K562 (cell line): ENCODE measurements at regions not wholly inside any gene's neighbourhood (a gene's known extent, or its start where the extent isn't known, plus 50 kb on each side); places are given as distances from the start of the nearest gene placed in this dataset.

Source experiments
- ATAC-seq: fragments of 200-7000 bp; cut with Tn5 transposase; 3 replicates; pipeline ENCODE4 v1.9.1; 2020; ENCODE audit warnings: moderate library complexity
- BruUV-seq: library from RNA; stranded (reverse); fragments of 400-500 nt; replicated peaks from 2 replicates; lab custom pipeline; 2021; lab: Mats Ljungman, UMichigan
- CTCF ChIA-PET: fragments of 300-600 bp; formaldehyde crosslinking; extraction: SDS; loops from one replicate; lab custom pipeline; 2021; ENCODE audit warnings: low intra/inter-chr PET ratio; lab: Yijun Ruan, JAX
- POLR2A ChIA-PET: fragments of 300-600, 350-650 bp; sonication (Branson Sonifier 250); formaldehyde crosslinking; extraction: SDS; loops from one replicate; lab custom pipeline; 2021; ENCODE audit warnings: antibody characterized with exemption, inconsistent platforms; lab: Yijun Ruan, JAX
- DNase-seq, 4 experiments: peaks; one replicate each; pipeline versions ENCODE4 v3.0.0 to v3.0.0-alpha.2; 2011 to 2018; ENCODE audit warnings: low spot score in 3 of 4, mixed read lengths in 3 of 4; ENCODE audit errors: extremely low read depth in 1 of 4
- FAIRE-seq: peaks from 2 replicates; lab custom pipeline; 2011; peaks lifted over from hg19 to GRCh38; lab: Jason Lieb, UNC
- H2AFZ ChIP-seq: 2 replicates; pipeline ENCODE4 v1.6.0; 2011; ENCODE audit warnings: low read depth, low read length, control low read depth, inconsistent platforms
- H3K27ac ChIP-seq: fragments of 200-600 bp; 3 replicates; pipeline ENCODE4 v1.8.0; 2011; ENCODE audit warnings: low read depth, mild to moderate bottlenecking, control low read depth, inconsistent platforms, low read length, moderate library complexity, mixed read lengths; ENCODE audit errors: extremely low read depth
- H3K27me3 ChIP-seq, 2 experiments: fragments of 300-600 bp in 1 of 2; 2 replicates in 1 of 2; 3 replicates in 1 of 2; pipeline versions ENCODE4 v1.6.0 to v1.8.0; 2011; ENCODE audit warnings: inconsistent platforms in 2 of 2, low read length in 2 of 2, mild to moderate bottlenecking in 1 of 2, mixed read lengths in 1 of 2, moderate library complexity in 1 of 2; ENCODE audit not compliant: control insufficient read depth in 2 of 2, insufficient read depth in 2 of 2
- H3K36me3 ChIP-seq: fragments of 300-600 bp; 3 replicates; pipeline ENCODE4 v1.8.0; 2011; ENCODE audit warnings: mild to moderate bottlenecking, low read length, inconsistent platforms; ENCODE audit not compliant: control insufficient read depth, insufficient read depth
- H3K4me1 ChIP-seq, 2 experiments: fragments of 200-600 bp in 1 of 2; replicated peaks in 1 of 2; 2 replicates in 1 of 2; 3 replicates in 1 of 2; pipeline versions ENCODE4 v1.5.1 to v1.8.0; 2011; ENCODE audit warnings: inconsistent platforms in 2 of 2, low read length in 2 of 2, mild to moderate bottlenecking in 1 of 2, mixed read lengths in 1 of 2, moderate library complexity in 1 of 2; ENCODE audit not compliant: control insufficient read depth in 2 of 2, insufficient read depth in 2 of 2
- H3K4me2 ChIP-seq: 2 replicates; pipeline ENCODE4 v1.6.1; 2011; ENCODE audit warnings: low read length, control low read depth, inconsistent platforms, mixed read lengths; ENCODE audit not compliant: insufficient read depth
- H3K4me3 ChIP-seq: fragments of 200-600 bp; sonication (generic), shearing (Covaris generic); 2 replicates; pipeline ENCODE4 v1.5.1; 2016; ENCODE audit warnings: control low read depth, inconsistent platforms
- H3K79me2 ChIP-seq: fragments of 200-600 bp; 3 replicates; pipeline ENCODE4 v1.8.0; 2011; ENCODE audit warnings: low read length, inconsistent platforms; ENCODE audit not compliant: control insufficient read depth, insufficient read depth
- H3K9ac ChIP-seq, 2 experiments: 2 replicates each; pipeline versions ENCODE4 v1.6.0 to v1.6.1; 2011; ENCODE audit warnings: low read depth in 2 of 2, low read length in 2 of 2, control low read depth in 1 of 2, inconsistent platforms in 1 of 2, mild to moderate bottlenecking in 1 of 2, mixed read lengths in 1 of 2; ENCODE audit not compliant: insufficient read depth in 1 of 2
- H3K9me1 ChIP-seq: one replicate; pipeline ENCODE4 v1.6.0; 2011; ENCODE audit warnings: inconsistent platforms, mild to moderate bottlenecking, low read length, moderate library complexity; ENCODE audit not compliant: control insufficient read depth, insufficient read depth
- H3K9me3 ChIP-seq: replicated peaks from 2 replicates; pipeline ENCODE4 v1.5.1; 2011; ENCODE audit warnings: low read depth, low read length, inconsistent platforms; ENCODE audit not compliant: control insufficient read depth, insufficient read depth
- H4K20me1 ChIP-seq: replicated peaks from 2 replicates; pipeline ENCODE4 v1.6.1; 2011; ENCODE audit warnings: low read length, inconsistent platforms, mixed read lengths; ENCODE audit not compliant: control insufficient read depth, insufficient read depth
- ARID1B ChIP-seq: fragments of 450-650 bp; IDR thresholded peaks from 2 replicates; pipeline ENCODE4 v1.6.1; 2016; ENCODE audit warnings: antibody characterized with exemption, mild to moderate bottlenecking, inconsistent platforms
- BACH1 ChIP-seq: fragments of 200-800 bp; sonication (Bioruptor generic); IDR thresholded peaks from 2 replicates; pipeline ENCODE4 v1.6.1; 2016; ENCODE audit warnings: missing genetic modification characterization, missing compliant biosample characterization
- CBFA2T3 ChIP-seq: fragments of 450-650 bp; IDR thresholded peaks from 2 replicates; pipeline ENCODE4 v1.6.1; 2017
- DPF2 ChIP-seq: fragments of 450-650 bp; IDR thresholded peaks from 2 replicates; pipeline ENCODE4 v1.6.1; 2016
- FOXK1 ChIP-seq: sonication (generic); formaldehyde crosslinking; IDR thresholded peaks from 2 replicates; pipeline ENCODE4 v1.8.0; 2022; ENCODE audit warnings: missing genetic modification reagents, mild to moderate bottlenecking, borderline replicate concordance
- HNRNPUL1 ChIP-seq: fragments of 200-400 bp; formaldehyde crosslinking; IDR thresholded peaks from 2 replicates; pipeline ENCODE4 v1.6.1; 2017; ENCODE audit warnings: low read length
- JUND ChIP-seq, 2 experiments: IDR thresholded peaks; 2 replicates in 1 of 2; 3 replicates in 1 of 2; pipeline ENCODE4 v1.6.1; 2011; ENCODE audit warnings: borderline replicate concordance in 2 of 2, low read depth in 2 of 2, low read length in 2 of 2, improper control_type of control experiment in 1 of 2, missing biosample characterization in 1 of 2, missing genetic modification characterization in 1 of 2, missing genetic modification reagents in 1 of 2
- NR2C1 ChIP-seq, 2 experiments: fragments of 450-650 bp; IDR thresholded peaks; 2 replicates each; pipeline ENCODE4 v1.6.1; 2017; ENCODE audit warnings: mild to moderate bottlenecking in 2 of 2, antibody characterized with exemption in 1 of 2, inconsistent platforms in 1 of 2, missing compliant biosample characterization in 1 of 2, missing genetic modification characterization in 1 of 2
- RHOXF2B ChIP-seq: fragments of 250-450 bp; sonication (Bioruptor Pico); conservative IDR thresholded peaks from 2 replicates; pipeline ENCODE4 v1.5.1; 2021
- SMARCA4 ChIP-seq: fragments of 450-650 bp; IDR thresholded peaks from 2 replicates; pipeline ENCODE4 v1.6.1; 2016
- STAG1 ChIP-seq: sonication (generic); formaldehyde crosslinking; IDR thresholded peaks from 2 replicates; pipeline ENCODE4 v1.5.0; 2020; ENCODE audit warnings: missing genetic modification reagents, borderline replicate concordance
- TAL1 ChIP-seq: fragments of 450-650 bp; IDR thresholded peaks from 2 replicates; pipeline ENCODE4 v1.6.1; 2016; ENCODE audit warnings: mild to moderate bottlenecking
- TCF3 ChIP-seq: sonication (generic); formaldehyde crosslinking; IDR thresholded peaks from 2 replicates; pipeline ENCODE4 v1.4.0; 2020; ENCODE audit warnings: mild to moderate bottlenecking, missing genetic modification reagents
- ZNF583 ChIP-seq: fragments of 250-450 bp; sonication (Bioruptor Pico); IDR thresholded peaks from 2 replicates; pipeline ENCODE4 v1.4.0; 2020
- ZNF589 ChIP-seq: fragments of 200-800 bp; sonication (Bioruptor generic); IDR thresholded peaks from 2 replicates; pipeline ENCODE4 v1.6.1; 2016; ENCODE audit warnings: low read depth, missing genetic modification characterization, missing compliant biosample characterization
- WGBS: fragments of 100-300 bp; shearing (Covaris generic); methylation state at CpG from one replicate; pipeline ENCODE4 v1.1.6; 2016; ENCODE audit warnings: low coverage, mixed read lengths; ENCODE audit not compliant: insufficient coverage; ENCODE audit errors: missing lambda C conversion rate; 5-methylcytosine and 5-hydroxymethylcytosine counted together
- in situ Hi-C: fragments of 300-500 bp; cut with MboI; formaldehyde crosslinking; loops from 4 replicates; pipeline ENCODE4 v1.15.0; 2018; ENCODE audit warnings: inconsistent platforms, mixed read lengths
- intact Hi-C: fragments of 100-400 bp; cut with micrococcal nuclease; formaldehyde crosslinking; loops from 2 replicates; pipeline ENCODE4 v1.14.2; 2022
- TF ChIP-seq, protein P1 (sequence below): fragments of 200-800 bp; sonication (Bioruptor generic); IDR thresholded peaks from 2 replicates; pipeline ENCODE4 v1.6.1; 2017; ENCODE audit warnings: missing genetic modification characterization, missing compliant biosample characterization

DNA sequence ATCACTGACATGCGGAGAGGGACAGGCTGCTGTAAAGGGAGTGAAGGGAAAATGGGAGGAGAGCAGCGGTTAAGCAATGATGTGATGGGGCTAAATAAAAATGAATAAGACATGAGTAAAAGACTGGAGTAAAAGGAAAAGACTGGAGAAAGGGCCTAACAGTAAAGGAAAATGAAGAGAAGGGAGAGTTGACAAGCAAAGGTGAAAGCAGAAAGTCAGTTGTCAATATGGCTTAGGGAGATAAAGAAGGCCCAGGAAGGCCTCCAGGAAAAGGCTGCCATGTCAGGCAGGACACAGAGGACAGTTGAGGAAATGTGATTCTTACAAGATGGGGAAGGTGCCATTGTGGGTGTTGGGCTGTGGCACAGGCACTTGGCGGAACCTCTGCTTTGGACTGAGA, 98.9 kb upstream of the AMZ2 start:
- POLR2A ChIA-PET, result interaction anchor here (0.6 kb wide), 1 partner anchor 27 kb away, joined by 3 read pairs; no protein-coding TSS in a partner anchor
- no peaks in the 10 kb centered on the region for H3K9me3 ChIP-seq
- WGBS, result 55% methylated on average over 3 of the region's 3 CpGs
- 0 out of 2 replicates have a peak, but pooled peaks have one; percentile 18 for TF ChIP-seq CBFA2T3
- TF ChIP-seq TAL1, result peak; percentile 40; the same call in 1 of the 2 replicates
- TF ChIP-seq TCF3 (CRISPR knock-in tag), result peak; percentile 17; the same call in 1 of the 2 replicates
- 0 out of 2 replicates have a peak, but pooled peaks have one; percentile 19 for TF ChIP-seq SMARCA4
- TF ChIP-seq STAG1, result no peak
- no peak for TF ChIP-seq RHOXF2B (CRISPR knock-in tag)
- peak; percentile 53; the same call in 1 of the 2 replicates for TF ChIP-seq ARID1B
- no peaks in the 10 kb centered on the region for H3K27me3 ChIP-seq
- no peak overlapping the region for H3K9ac ChIP-seq
- H3K4me1 ChIP-seq, result peaks cover 8 to 12% of the 10 kb centered on the region in 2 experiments; a peak in 4 of 5 replicates
- no peak overlapping the region for H3K4me2 ChIP-seq
- H2AFZ ChIP-seq, result peak overlapping the region; percentile 63
- H3K79me2 ChIP-seq, result no peaks in the 10 kb centered on the region
- H4K20me1 ChIP-seq, result no peaks in the 10 kb centered on the region
- FAIRE-seq (no peak), ATAC-seq (no peak), DNase-seq (peak in 1 of 4 experiments; percentile 14)
- intact Hi-C loops (no loop called here), in situ Hi-C loops (no loop called here)
- BruUV-seq, result no TSS peak
- CTCF ChIA-PET, result no interaction called here
- H3K27ac ChIP-seq, result no peak overlapping the region
- H3K36me3 ChIP-seq, result no peaks in the 10 kb centered on the region
- no peak overlapping the region for H3K4me3 ChIP-seq
- no peaks in the 10 kb centered on the region for H3K9me1 ChIP-seq

DNA sequence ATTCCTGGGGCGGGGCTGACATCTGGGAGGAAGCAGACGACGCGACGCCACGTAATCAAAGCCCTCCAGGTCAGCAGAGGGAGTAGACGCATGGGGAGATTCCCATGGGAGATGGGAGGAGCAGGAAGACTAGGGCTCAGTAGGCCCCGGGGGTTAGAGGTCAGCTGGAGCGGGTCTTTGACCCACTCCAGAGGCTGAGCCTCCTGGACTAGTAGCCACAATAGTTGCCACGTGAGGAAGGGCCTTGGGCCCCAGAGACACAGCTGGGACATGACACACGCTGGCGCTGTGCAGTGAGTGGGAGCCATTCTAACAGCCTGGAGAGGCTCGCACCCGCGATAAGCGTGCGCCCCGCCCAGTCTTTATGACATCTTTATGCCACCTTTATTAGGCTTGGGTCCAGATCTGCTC, 95.7 kb upstream of the AMZ2 start:
- H3K9ac ChIP-seq, result peak overlapping the region; percentile 26 to 76; a peak in 3 of 4 replicates
- H3K9me1 ChIP-seq, result no peaks in the 10 kb centered on the region
- no peak overlapping the region for H3K27ac ChIP-seq
- no peaks in the 10 kb centered on the region for H3K9me3 ChIP-seq
- H4K20me1 ChIP-seq, result no peaks in the 10 kb centered on the region
- H3K27me3 ChIP-seq, result no peaks in the 10 kb centered on the region
- H2AFZ ChIP-seq, result peak overlapping the region; percentile 98
- intact Hi-C loops, result no loop called here
- in situ Hi-C loops, result loop anchor here (25.0 kb wide), 1 partner anchor 610 kb away; no protein-coding TSS in a partner anchor
- no peaks in the 10 kb centered on the region for H3K36me3 ChIP-seq
- peaks cover 8 to 12% of the 10 kb centered on the region in 2 experiments; a peak in 4 of 5 replicates for H3K4me1 ChIP-seq
- DNase-seq, result peak; percentile 40 to 54 (median 42)
- H3K79me2 ChIP-seq, result no peaks in the 10 kb centered on the region
- ChIA-PET CTCF (no interaction called here), POLR2A (interaction anchor here (0.8 kb wide), 1 partner anchor 10 kb away, joined by 3 read pairs; no protein-coding TSS in a partner anchor)
- peak overlapping the region; percentile 51 for H3K4me2 ChIP-seq
- BruUV-seq, result no TSS peak
- no peak overlapping the region for H3K4me3 ChIP-seq
- peak; percentile 89 for ATAC-seq
- WGBS, result 9% methylated on average over 14 of the region's 18 CpGs
- no peak for FAIRE-seq
- TF ChIP-seq JUND (IDR thresholded peaks at IDR 0.05; ENCODE audit: borderline replicate concordance, low read depth, low read length) (no peak), JUND (tag; IDR thresholded peaks at IDR 0.05; ENCODE audit: borderline replicate concordance, low read depth, low read length) (0 out of 3 replicates have a peak, but pooled peaks have one; percentile 13), HNRNPUL1 (no peak), DPF2 (0 out of 2 replicates have a peak, but pooled peaks have one; percentile 13), BACH1 (tag) (no peak), FOXK1 (no peak), TCF3 (CRISPR knock-in tag) (0 out of 2 replicates have a peak, but pooled peaks have one; percentile 9), ZNF583 (CRISPR knock-in tag) (0 out of 2 replicates have a peak, but pooled peaks have one; percentile 39), ZNF589 (CRISPR knock-in tag) (peak; percentile 49; the same call in 1 of the 2 replicates), NR2C1 (IDR thresholded peaks at IDR 0.05) (0 out of 2 replicates have a peak, but pooled peaks have one; percentile 52), NR2C1 (tag; IDR thresholded peaks at IDR 0.05) (peak; percentile 82)
- TF ChIP-seq, protein P1, sequence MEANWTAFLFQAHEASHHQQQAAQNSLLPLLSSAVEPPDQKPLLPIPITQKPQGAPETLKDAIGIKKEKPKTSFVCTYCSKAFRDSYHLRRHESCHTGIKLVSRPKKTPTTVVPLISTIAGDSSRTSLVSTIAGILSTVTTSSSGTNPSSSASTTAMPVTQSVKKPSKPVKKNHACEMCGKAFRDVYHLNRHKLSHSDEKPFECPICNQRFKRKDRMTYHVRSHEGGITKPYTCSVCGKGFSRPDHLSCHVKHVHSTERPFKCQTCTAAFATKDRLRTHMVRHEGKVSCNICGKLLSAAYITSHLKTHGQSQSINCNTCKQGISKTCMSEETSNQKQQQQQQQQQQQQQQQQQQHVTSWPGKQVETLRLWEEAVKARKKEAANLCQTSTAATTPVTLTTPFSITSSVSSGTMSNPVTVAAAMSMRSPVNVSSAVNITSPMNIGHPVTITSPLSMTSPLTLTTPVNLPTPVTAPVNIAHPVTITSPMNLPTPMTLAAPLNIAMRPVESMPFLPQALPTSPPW (CRISPR knock-in tag), result peak; percentile 39; the same call in 1 of the 2 replicates
